ENCODE measurements at regions not wholly inside any gene's neighbourhood (a gene's known extent, or its start where the extent isn't known, plus 50 kb on each side); places are given as distances from the start of the nearest gene placed in this dataset.
"Not testable (repeated sequence)": the region's sequence is repeated elsewhere in the genome, so short reads cannot be mapped to it uniquely, and the experiment has no call there.

DNA sequence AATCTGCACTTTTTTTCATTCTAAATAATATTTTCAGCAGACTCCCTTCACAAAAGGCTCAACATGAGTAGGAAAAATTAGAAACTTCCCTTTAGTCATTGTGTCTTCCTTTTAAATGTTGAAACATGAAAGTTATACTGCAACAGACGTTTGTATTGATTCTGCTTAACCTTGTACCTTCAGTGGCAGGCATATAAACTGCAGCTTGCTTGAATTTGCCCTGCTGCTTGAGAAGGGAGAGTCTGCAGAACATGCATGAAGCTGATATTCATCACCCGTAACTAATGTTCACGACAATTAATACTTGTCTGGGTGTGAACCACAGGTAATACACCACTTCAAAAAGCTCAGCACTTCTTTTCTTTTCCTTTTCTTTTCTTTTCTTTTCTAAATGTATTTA, 294.7 kb upstream of the LRP1B start:
- Histone ChIP-seq H3K27me3 (no peaks in the 10 kb centered on the region), H3K27ac (no peak overlapping the region), H3K36me3 (no peaks in the 10 kb centered on the region), H3K4me3 (no peak overlapping the region), H3K4me1 (no peaks in the 10 kb centered on the region), H3K9me3 (peaks cover 0 to 3% (median 0%) of the 10 kb centered on the region in 12 donors)
- DNase-seq (no peak), ATAC-seq (no peak)
- intact Hi-C loops (cut with DNase I), result no loop called here
- TF ChIP-seq, protein P1, sequence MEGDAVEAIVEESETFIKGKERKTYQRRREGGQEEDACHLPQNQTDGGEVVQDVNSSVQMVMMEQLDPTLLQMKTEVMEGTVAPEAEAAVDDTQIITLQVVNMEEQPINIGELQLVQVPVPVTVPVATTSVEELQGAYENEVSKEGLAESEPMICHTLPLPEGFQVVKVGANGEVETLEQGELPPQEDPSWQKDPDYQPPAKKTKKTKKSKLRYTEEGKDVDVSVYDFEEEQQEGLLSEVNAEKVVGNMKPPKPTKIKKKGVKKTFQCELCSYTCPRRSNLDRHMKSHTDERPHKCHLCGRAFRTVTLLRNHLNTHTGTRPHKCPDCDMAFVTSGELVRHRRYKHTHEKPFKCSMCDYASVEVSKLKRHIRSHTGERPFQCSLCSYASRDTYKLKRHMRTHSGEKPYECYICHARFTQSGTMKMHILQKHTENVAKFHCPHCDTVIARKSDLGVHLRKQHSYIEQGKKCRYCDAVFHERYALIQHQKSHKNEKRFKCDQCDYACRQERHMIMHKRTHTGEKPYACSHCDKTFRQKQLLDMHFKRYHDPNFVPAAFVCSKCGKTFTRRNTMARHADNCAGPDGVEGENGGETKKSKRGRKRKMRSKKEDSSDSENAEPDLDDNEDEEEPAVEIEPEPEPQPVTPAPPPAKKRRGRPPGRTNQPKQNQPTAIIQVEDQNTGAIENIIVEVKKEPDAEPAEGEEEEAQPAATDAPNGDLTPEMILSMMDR (IDR thresholded peaks at IDR 0.05), result no peak
- TF ChIP-seq POLR2A (IDR thresholded peaks at IDR 0.05), result no peak
- WGBS, 4 donors, result 61 to 71% (median 64%) methylated on average over 3 of the region's 3 CpGs

DNA sequence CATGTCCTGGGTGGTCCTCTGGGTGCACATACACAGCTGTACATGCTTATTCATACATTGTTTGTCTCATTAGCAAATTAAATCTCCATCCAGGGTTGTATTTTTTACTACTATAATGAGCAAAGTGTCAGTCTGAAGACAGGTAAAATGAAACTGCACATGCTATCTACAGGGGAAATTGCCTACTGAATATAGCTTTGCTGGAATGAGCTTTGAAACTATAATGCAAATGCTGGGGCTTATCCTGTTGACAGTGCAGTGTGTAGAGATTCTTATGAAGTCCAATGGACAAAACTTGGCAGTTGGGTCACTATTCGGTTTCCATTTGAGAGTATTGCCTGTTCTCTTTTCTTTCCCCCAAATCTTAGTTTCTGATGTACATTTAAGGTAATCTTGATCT, 292.8 kb upstream of the LRP1B start:
- DNase-seq (no peak), ATAC-seq (no peak)
- H3K27ac ChIP-seq, result no peak overlapping the region
- no peak overlapping the region for H3K4me3 ChIP-seq
- no peak for TF ChIP-seq POLR2A (IDR thresholded peaks at IDR 0.05)
- TF ChIP-seq, protein P1 (IDR thresholded peaks at IDR 0.05), result no peak
- no peaks in the 10 kb centered on the region for H3K4me1 ChIP-seq
- no peaks in the 10 kb centered on the region for H3K27me3 ChIP-seq
- no peaks in the 10 kb centered on the region for H3K36me3 ChIP-seq
- no peaks in the 10 kb centered on the region for H3K9me3 ChIP-seq
- WGBS, 4 donors, result 65 to 69% (median 66%) methylated on average over 1 of the region's 1 CpG
- intact Hi-C loops (cut with DNase I), result no loop called here

DNA sequence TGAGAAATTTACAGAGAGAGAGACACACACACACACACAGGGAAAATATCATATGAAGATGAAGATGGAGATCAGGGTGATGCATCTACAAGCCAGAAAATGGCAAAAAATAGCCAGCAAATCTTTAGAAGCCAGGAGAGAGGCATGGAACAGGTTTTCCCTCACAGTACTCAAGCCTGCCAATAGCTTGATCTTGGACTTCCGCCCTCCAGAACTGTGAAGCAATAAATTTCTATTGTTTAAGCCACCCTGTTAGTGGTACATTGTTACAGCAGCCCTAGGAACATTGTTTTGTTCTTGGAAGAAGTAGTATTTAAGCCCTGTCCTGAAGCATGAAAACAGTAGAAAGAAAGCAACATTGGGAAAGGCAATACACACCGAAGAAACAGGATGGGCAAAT, 292.0 kb upstream of the LRP1B start:
- intact Hi-C loops (cut with DNase I), result no loop called here
- no peak for DNase-seq
- no peak for TF ChIP-seq POLR2A (IDR thresholded peaks at IDR 0.05)
- TF ChIP-seq, protein P1 (IDR thresholded peaks at IDR 0.05), result no peak

DNA sequence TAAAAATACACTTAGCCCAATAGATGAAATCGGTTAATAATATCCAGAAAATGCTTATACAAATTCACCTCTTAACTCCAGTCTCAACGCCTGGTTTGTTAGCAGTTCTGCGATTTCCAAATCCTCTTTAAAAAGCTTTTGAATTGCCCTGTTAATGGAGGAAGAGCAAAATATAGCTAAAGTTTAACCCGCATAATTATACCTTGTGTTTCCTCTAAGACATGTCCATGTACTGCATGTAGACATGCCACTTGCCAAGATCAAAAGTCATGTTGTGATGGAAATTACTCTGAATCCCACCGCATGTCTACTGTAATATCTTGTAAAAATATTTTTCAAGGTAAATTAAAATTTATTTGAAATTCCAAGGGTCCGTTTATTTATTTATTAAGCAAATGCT, 291.2 kb upstream of the LRP1B start:
- no peak overlapping the region for H3K27ac ChIP-seq
- no peaks in the 10 kb centered on the region for H3K36me3 ChIP-seq
- intact Hi-C loops (cut with DNase I), result no loop called here
- H3K9me3 ChIP-seq, result no peaks in the 10 kb centered on the region
- H3K4me1 ChIP-seq, result no peaks in the 10 kb centered on the region
- no peaks in the 10 kb centered on the region for H3K27me3 ChIP-seq
- ATAC-seq (no peak), DNase-seq (no peak)
- WGBS, 4 donors, result 86 to 95% (median 91%) methylated on average over 6 of the region's 6 CpGs
- TF ChIP-seq, protein P1 (IDR thresholded peaks at IDR 0.05), result no peak
- TF ChIP-seq POLR2A (IDR thresholded peaks at IDR 0.05), result no peak
- H3K4me3 ChIP-seq, result no peak overlapping the region

More for the DNA sequence above, 292.0 kb upstream of the LRP1B start:
- H3K4me1 ChIP-seq, result no peaks in the 10 kb centered on the region
- H3K27ac ChIP-seq, result no peak overlapping the region
- ATAC-seq, result no peak
- H3K36me3 ChIP-seq, result no peaks in the 10 kb centered on the region
- H3K9me3 ChIP-seq, result no peaks in the 10 kb centered on the region
- H3K27me3 ChIP-seq, result no peaks in the 10 kb centered on the region
- H3K4me3 ChIP-seq, result no peak overlapping the region
- 79 to 86% (median 83%) methylated on average over 2 of the region's 2 CpGs for WGBS, 4 donors

DNA sequence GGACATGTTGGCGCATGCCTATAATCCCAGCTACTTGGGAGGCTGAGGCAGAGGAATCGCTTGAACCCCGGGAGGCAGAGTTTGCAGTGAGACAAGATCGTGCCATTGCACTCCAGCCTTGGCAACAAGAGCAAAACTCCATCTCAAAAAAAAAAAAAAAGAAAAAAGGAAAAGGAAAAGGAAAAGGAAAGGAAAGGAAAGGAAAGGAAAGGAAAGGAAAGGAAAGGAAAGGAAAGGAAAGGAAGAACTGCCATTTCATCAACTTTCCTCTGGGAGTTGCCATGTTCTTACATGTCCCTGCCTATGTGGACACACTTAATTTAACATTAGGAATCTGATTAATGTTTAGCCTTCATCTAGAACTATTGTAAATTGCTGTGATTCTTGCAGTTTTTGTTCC, 287.9 kb upstream of the LRP1B start:
- H3K4me3 ChIP-seq; DNase-seq; intact Hi-C loops (cut with DNase I); H3K4me1 ChIP-seq; H3K36me3 ChIP-seq; ATAC-seq; H3K9me3 ChIP-seq; H3K27ac ChIP-seq; H3K27me3 ChIP-seq: not testable (repeated sequence)
- 96 to 99% (median 97%) methylated on average over 4 of the region's 4 CpGs for WGBS, 4 donors
